ENCODE measurements at regions not wholly inside any gene's neighbourhood (a gene's known extent, or its start where the extent isn't known, plus 50 kb on each side); places are given as distances from the start of the nearest gene placed in this dataset.

DNA sequence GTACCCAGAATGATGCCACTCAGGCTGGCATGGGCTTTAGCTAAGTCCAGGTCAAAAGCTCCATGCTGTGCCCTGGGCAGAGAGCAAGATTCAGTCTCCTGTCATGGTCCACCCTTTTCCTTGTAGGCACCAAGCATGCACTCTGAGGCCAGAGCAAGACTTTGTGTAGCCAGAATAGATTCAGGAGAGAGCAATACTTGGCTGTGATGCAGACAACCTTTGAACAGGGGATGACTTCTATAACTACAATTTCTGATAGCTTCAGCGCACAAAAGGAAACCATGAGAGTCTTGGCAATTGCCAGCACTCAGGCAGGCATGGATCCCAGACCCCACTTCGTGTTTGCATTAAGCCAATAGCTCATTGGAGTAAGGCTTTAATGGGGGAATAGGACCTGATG, 510.6 kb downstream of the RAB28 start:
- TF ChIP-seq, protein P1, sequence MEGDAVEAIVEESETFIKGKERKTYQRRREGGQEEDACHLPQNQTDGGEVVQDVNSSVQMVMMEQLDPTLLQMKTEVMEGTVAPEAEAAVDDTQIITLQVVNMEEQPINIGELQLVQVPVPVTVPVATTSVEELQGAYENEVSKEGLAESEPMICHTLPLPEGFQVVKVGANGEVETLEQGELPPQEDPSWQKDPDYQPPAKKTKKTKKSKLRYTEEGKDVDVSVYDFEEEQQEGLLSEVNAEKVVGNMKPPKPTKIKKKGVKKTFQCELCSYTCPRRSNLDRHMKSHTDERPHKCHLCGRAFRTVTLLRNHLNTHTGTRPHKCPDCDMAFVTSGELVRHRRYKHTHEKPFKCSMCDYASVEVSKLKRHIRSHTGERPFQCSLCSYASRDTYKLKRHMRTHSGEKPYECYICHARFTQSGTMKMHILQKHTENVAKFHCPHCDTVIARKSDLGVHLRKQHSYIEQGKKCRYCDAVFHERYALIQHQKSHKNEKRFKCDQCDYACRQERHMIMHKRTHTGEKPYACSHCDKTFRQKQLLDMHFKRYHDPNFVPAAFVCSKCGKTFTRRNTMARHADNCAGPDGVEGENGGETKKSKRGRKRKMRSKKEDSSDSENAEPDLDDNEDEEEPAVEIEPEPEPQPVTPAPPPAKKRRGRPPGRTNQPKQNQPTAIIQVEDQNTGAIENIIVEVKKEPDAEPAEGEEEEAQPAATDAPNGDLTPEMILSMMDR (IDR thresholded peaks at IDR 0.05; ENCODE audit: low read depth, low read length): no peak
- Histone ChIP-seq H3K9me3 (ENCODE audit: severe bottlenecking) (no peaks in the 10 kb centered on the region), H3K36me3 (no peaks in the 10 kb centered on the region), H3K27ac (no peak overlapping the region), H3K27me3 (ENCODE audit: insufficient read depth, low read depth, severe bottlenecking) (no peaks in the 10 kb centered on the region), H3K4me3 (ENCODE audit: low read depth, low read length) (no peak overlapping the region)
- no peak for DNase-seq

DNA sequence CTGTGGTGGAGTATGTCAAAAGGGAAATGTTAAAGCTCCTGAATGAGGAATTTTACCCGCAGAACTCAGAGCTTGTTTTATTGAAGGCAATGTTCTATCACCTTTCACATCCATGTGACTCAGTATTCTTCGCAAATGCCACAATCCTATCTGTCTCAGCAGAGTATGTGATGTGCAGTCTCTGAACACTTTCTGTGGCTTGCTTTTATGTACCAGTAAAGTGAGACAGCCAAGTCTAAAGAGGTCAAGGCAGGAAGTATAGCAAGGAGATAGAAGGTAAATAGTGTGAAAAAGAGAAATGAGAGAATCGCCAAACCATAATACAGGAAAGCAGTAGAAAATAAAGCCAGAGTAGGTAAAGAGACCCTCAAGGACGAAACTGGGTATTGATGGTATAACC, 515.8 kb downstream of the RAB28 start:
- Histone ChIP-seq H3K27ac (no peak overlapping the region), H3K27me3 (ENCODE audit: insufficient read depth, low read depth, severe bottlenecking) (no peaks in the 10 kb centered on the region), H3K4me3 (ENCODE audit: low read depth, low read length) (no peak overlapping the region), H3K9me3 (ENCODE audit: severe bottlenecking) (no peaks in the 10 kb centered on the region), H3K36me3 (no peaks in the 10 kb centered on the region)
- no peak for DNase-seq
- TF ChIP-seq, protein P1 (IDR thresholded peaks at IDR 0.05; ENCODE audit: low read depth, low read length): no peak

DNA sequence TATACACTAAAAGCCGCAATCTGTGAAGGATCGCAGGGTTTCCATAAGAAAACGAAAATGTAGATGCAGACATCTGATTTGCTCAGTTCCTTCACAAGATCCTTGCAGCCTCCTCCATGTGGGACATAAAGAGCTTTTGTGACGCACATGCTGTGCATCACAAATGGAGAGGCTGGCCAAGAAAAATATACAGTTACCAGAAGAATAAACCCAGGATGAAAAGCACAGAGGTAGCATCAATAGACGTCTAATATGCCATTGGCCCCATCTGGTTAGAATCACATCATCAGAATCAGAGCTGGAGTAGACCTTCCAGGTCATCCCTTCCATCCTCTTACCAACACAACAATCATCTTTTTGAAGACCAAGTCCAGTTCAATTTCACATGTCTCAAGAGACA, 517.4 kb downstream of the RAB28 start:
- H3K4me3 ChIP-seq (ENCODE audit: low read depth, low read length): no peak overlapping the region
- TF ChIP-seq, protein P1 (IDR thresholded peaks at IDR 0.05; ENCODE audit: low read depth, low read length): no peak
- no peak overlapping the region for H3K27ac ChIP-seq
- no peaks in the 10 kb centered on the region for H3K9me3 ChIP-seq (ENCODE audit: severe bottlenecking)
- H3K27me3 ChIP-seq (ENCODE audit: insufficient read depth, low read depth, severe bottlenecking): no peaks in the 10 kb centered on the region
- H3K36me3 ChIP-seq: no peaks in the 10 kb centered on the region
- no peak for DNase-seq

DNA sequence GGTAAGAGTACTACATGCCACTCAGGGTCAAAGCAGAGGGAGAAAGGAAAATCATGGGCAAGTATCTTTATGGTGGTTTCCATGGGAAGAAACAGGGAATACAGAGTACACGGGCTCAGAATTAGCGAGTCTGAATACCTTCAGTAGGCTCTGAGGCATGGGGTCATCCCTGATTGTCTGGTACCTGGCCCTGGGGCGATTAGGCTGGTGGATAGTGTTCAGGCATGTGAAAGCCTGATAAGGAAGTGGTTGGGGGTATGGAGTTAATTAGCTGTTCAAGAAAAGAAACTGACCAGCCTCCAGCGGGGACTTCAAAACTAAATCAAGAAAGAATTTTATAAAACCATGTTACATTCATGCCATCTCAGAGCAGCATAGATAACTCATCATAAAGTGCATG, 518.8 kb downstream of the RAB28 start:
- Histone ChIP-seq H3K27ac (no peak overlapping the region), H3K36me3 (no peaks in the 10 kb centered on the region), H3K27me3 (ENCODE audit: insufficient read depth, low read depth, severe bottlenecking) (no peaks in the 10 kb centered on the region), H3K9me3 (ENCODE audit: severe bottlenecking) (no peaks in the 10 kb centered on the region), H3K4me3 (ENCODE audit: low read depth, low read length) (no peak overlapping the region)
- no peak for DNase-seq
- TF ChIP-seq, protein P1 (IDR thresholded peaks at IDR 0.05; ENCODE audit: low read depth, low read length): no peak

DNA sequence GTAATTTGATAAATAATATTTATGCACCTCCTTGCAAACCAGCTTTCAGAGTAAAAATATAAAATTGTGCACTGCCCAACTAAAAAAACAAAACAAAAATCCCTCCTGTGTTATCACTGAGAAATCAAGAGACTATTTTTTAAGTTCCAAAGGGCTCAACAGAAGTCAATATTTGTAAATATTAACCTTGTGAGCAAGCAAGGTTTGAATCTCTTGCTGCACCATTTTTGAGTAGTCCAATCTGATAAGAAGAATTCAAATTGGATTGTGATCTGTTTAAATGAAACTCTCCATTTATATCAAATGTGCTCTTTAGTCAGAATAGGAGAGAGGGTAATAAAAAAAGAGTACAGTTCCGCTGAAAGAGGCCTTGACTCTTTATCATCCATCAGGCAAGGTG, 520.2 kb downstream of the RAB28 start:
- no peaks in the 10 kb centered on the region for H3K27me3 ChIP-seq (ENCODE audit: insufficient read depth, low read depth, severe bottlenecking)
- DNase-seq: no peak
- H3K9me3 ChIP-seq (ENCODE audit: severe bottlenecking): no peaks in the 10 kb centered on the region
- no peak overlapping the region for H3K4me3 ChIP-seq (ENCODE audit: low read depth, low read length)
- no peaks in the 10 kb centered on the region for H3K36me3 ChIP-seq
- no peak overlapping the region for H3K27ac ChIP-seq
- TF ChIP-seq, protein P1 (IDR thresholded peaks at IDR 0.05; ENCODE audit: low read depth, low read length): no peak

DNA sequence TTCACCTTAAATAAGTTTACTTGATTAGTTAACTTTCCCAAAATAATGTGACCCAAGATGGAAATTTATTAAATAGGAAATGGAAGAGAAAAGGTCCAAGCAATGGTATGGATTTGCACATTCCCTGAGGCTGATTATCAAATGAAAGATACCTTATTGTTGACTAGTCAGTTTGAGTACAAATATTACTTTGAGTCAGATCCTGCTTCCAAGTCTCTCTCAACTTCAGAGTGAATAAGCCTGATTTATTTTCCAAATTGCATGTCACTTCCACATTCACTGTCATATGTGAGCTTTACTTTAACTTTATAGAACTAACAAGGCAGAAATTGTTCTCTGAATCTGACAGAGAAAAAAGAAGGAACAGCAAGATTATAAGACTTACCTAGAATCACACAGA, 520.8 kb downstream of the RAB28 start:
- TF ChIP-seq, protein P1 (IDR thresholded peaks at IDR 0.05; ENCODE audit: low read depth, low read length): no peak
- Histone ChIP-seq H3K9me3 (ENCODE audit: severe bottlenecking) (no peaks in the 10 kb centered on the region), H3K27me3 (ENCODE audit: insufficient read depth, low read depth, severe bottlenecking) (no peaks in the 10 kb centered on the region), H3K27ac (no peak overlapping the region), H3K36me3 (no peaks in the 10 kb centered on the region), H3K4me3 (ENCODE audit: low read depth, low read length) (no peak overlapping the region)
- no peak for DNase-seq
